Fibroblast of mammary gland (primary cell): ENCODE measurements at regions not wholly inside any gene's neighbourhood (a gene's known extent, or its start where the extent isn't known, plus 50 kb on each side); places are given as distances from the start of the nearest gene placed in this dataset.

Experiments used
- DNase-seq: peaks from one replicate; pipeline ENCODE4 v3.0.0-alpha.2; 2010; ENCODE audit warnings: low read depth
- H3K4me3 ChIP-seq: 2 replicates; pipeline ENCODE4 v1.5.1; 2011; ENCODE audit warnings: low read depth, mild to moderate bottlenecking, low read length, moderate library complexity; ENCODE audit not compliant: control insufficient read depth
- CTCF ChIP-seq: conservative IDR thresholded peaks from 2 replicates; pipeline ENCODE4 v1.5.1; 2011; ENCODE audit warnings: low read depth, low read length, inconsistent platforms; ENCODE audit not compliant: control insufficient read depth, insufficient read depth

DNA sequence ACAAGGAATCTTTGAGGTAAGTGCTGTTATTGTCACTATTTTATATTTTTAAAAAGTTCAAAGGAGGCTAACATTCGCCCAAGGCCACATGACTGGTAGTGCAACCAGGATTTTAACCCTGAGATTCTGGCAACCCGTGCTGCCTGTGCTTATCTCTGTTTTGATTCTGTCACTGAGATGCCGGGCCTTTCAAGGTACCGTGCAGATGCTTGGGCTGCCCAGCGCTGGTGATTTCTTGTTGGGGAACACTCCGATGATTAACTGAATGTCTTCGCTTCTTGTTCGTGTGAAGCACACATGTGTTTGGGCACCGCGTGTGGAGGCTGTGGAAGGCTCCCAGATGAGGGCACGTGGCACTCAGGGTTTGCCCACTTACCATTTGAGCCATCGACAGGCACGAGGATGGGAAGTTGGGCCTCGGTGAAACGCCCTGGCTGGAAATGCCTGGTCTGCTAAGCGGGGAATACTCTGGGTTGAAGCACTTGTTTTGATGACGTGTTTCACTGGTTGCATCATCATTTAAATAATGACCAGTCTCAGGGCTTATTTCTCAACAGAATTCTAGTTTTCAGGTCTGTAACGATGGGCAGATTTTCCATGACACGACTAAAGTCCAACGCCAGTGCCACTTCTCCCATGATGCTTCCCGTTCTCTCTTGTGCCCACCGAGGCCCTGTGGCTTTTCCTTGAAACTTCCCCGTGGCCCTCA, 392.7 kb downstream of the FGF9 start:
- H3K4me3 ChIP-seq, result no peak overlapping the region
- DNase-seq, result no peak
- TF ChIP-seq CTCF, result no peak

DNA sequence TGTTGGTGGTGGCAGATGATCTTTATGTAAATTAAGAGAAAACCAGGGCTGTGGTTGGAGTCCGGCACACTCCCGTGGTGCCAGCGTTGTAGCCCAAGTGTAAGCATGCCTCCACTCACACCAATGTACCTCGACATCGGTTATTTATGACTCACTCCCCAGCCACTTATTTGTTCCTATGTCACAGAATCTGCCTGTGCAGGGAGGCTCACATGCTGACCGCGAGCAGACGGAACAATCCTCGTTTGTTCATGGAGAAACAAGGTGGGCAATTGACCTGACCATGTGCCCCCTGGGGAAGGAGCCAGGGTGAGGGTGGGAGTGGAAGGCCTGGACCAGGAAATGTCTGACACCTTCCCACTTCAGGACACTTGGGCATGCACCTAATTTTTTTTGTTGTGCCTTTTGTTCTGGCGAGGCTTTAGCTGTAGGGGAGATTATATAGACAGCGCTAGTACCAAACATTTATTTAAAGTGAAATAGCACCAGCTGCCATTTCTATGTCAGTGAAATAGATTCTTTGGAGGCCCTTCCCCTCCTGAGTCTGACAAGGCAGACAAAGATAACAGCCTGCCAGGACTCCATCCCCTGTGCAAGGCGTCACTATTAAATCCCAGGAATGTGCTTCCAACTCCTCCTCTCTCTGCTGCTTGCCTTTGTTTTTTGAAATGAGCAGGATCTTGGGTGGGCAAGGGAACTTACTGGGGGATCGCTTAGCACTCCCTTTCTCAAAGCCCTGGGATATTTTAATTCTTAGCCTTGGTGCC, 394.2 kb downstream of the FGF9 start:
- DNase-seq, result no peak
- H3K4me3 ChIP-seq, result no peak overlapping the region
- TF ChIP-seq CTCF, result no peak

GRCh38 chr13:22073718-22074117, 402.8 kb downstream of the FGF9 start:
- no peak for TF ChIP-seq CTCF
- H3K4me3 ChIP-seq, result no peak overlapping the region
- no peak for DNase-seq

GRCh38 chr13:22074403-22074802, 403.5 kb downstream of the FGF9 start:
- no peak overlapping the region for H3K4me3 ChIP-seq
- no peak for DNase-seq
- TF ChIP-seq CTCF, result no peak

DNA sequence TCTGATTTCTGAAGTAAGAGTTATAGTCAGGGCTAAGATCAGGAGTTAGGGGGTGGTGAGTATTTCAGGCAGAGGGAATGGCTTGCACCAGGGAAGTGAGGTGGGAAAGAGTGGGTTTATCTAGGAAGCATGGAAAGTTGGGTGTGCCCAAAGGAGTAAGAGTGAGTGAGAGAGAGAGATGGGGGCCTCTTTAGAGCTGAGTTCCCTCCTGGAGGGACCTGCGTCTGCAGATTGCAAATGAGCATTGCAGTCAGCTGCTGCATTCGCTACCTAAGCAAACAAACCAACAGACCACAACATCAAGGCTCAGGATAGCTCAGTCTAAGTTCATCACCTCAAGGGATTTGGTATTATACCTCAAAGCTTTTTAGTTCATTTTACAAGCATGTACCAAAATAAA, 405.8 kb downstream of the FGF9 start:
- H3K4me3 ChIP-seq, result no peak overlapping the region
- no peak for DNase-seq

DNA sequence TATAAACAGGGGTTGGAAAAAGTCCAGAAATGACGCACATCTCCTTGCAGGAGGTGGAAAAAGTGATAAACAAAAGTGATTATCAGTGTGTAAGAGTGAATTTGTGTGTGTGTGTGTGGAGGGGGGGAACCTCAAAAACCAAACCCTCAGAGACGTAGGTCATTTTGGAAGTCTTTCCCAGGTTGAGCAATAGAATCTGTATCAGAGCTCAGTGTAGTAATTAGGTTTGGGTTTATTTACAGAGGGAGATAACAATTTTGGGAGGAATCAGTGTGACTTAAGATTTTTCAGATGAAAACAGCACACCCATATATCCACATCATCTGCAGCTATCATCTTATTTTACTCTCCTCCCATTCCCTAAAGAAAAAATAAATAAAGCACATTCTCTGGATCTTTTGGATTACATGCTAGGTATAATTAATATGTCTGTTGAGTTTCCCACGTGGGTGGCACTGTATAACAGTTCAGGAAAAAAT, 406.4 kb downstream of the FGF9 start:
- H3K4me3 ChIP-seq, result no peak overlapping the region
- TF ChIP-seq CTCF, result no peak
- no peak for DNase-seq

More for the DNA sequence above, 405.8 kb downstream of the FGF9 start:
- TF ChIP-seq CTCF, result no peak
